ENCODE measurements at regions not wholly inside any gene's neighbourhood (a gene's known extent, or its start where the extent isn't known, plus 50 kb on each side); places are given as distances from the start of the nearest gene placed in this dataset.

- Mint-ChIP-seq H3K9me3 (peaks cover 6% of the 10 kb centered on the region), H3K27me3 (peaks cover 5% of the 10 kb centered on the region), H3K36me3 (no peaks in the 10 kb centered on the region), H3K4me3 (no peak overlapping the region), H3K27ac (peak overlapping the region; percentile 64), H3K4me1 (ENCODE audit: unreplicated experiment) (peaks cover 8% of the 10 kb centered on the region)
- DNase-seq (ENCODE audit: extremely low spot score, unreplicated experiment): no peak
- TF ChIP-seq CTCF (conservative IDR thresholded peaks at IDR 0.05): no peak
Measured at GRCh38 chr4:138655985-138656384, 359.6 kb upstream of the NOCT start.

- H3K9me3 Mint-ChIP-seq: peaks cover 6% of the 10 kb centered on the region
- H3K4me3 Mint-ChIP-seq: no peak overlapping the region
- no peak for TF ChIP-seq CTCF (conservative IDR thresholded peaks at IDR 0.05)
- H3K27ac Mint-ChIP-seq: no peak overlapping the region
- peaks cover 5% of the 10 kb centered on the region for H3K27me3 Mint-ChIP-seq
- no peaks in the 10 kb centered on the region for H3K36me3 Mint-ChIP-seq
- H3K4me1 Mint-ChIP-seq (ENCODE audit: unreplicated experiment): peaks cover 8% of the 10 kb centered on the region
- DNase-seq (ENCODE audit: extremely low spot score, unreplicated experiment): no peak
Measured at GRCh38 chr4:138655286-138655685, 360.3 kb upstream of the NOCT start.

- H3K36me3 Mint-ChIP-seq: no peaks in the 10 kb centered on the region
- no peak for DNase-seq (ENCODE audit: extremely low spot score, unreplicated experiment)
- TF ChIP-seq CTCF (conservative IDR thresholded peaks at IDR 0.05): no peak
Measured at GRCh38 chr4:138650929-138651448, 364.6 kb upstream of the NOCT start.

GRCh38 chr4:138650495-138650894 lies 365.1 kb upstream of the NOCT start:
- no peak overlapping the region for H3K27ac Mint-ChIP-seq
- no peak for DNase-seq (ENCODE audit: extremely low spot score, unreplicated experiment)
- H3K27me3 Mint-ChIP-seq: no peaks in the 10 kb centered on the region
- TF ChIP-seq CTCF (conservative IDR thresholded peaks at IDR 0.05): no peak
- no peaks in the 10 kb centered on the region for H3K4me1 Mint-ChIP-seq (ENCODE audit: unreplicated experiment)
- no peaks in the 10 kb centered on the region for H3K36me3 Mint-ChIP-seq
- no peak overlapping the region for H3K4me3 Mint-ChIP-seq
- peaks cover 6% of the 10 kb centered on the region for H3K9me3 Mint-ChIP-seq

More at GRCh38 chr4:138650929-138651448, 364.6 kb upstream of the NOCT start:
- Mint-ChIP-seq H3K9me3 (peaks cover 6% of the 10 kb centered on the region), H3K27ac (no peak overlapping the region), H3K27me3 (no peaks in the 10 kb centered on the region), H3K4me3 (no peak overlapping the region), H3K4me1 (ENCODE audit: unreplicated experiment) (no peaks in the 10 kb centered on the region)

GRCh38 chr4:138647433-138647832 lies 368.1 kb upstream of the NOCT start:
- Mint-ChIP-seq H3K27ac (no peak overlapping the region), H3K27me3 (no peaks in the 10 kb centered on the region), H3K4me1 (ENCODE audit: unreplicated experiment) (peaks cover 8% of the 10 kb centered on the region), H3K9me3 (peaks cover 3% of the 10 kb centered on the region), H3K4me3 (no peak overlapping the region), H3K36me3 (no peaks in the 10 kb centered on the region)
- DNase-seq (ENCODE audit: extremely low spot score, unreplicated experiment): no peak
- TF ChIP-seq CTCF (conservative IDR thresholded peaks at IDR 0.05): no peak

GRCh38 chr4:138646383-138646782 lies 369.2 kb upstream of the NOCT start:
- Mint-ChIP-seq H3K9me3 (no peaks in the 10 kb centered on the region), H3K36me3 (no peaks in the 10 kb centered on the region), H3K4me1 (ENCODE audit: unreplicated experiment) (peaks cover 8% of the 10 kb centered on the region), H3K27ac (no peak overlapping the region), H3K4me3 (no peak overlapping the region), H3K27me3 (no peaks in the 10 kb centered on the region)
- TF ChIP-seq CTCF (conservative IDR thresholded peaks at IDR 0.05): no peak
- DNase-seq (ENCODE audit: extremely low spot score, unreplicated experiment): no peak

Measured in type B pancreatic cell (in vitro differentiated cells).